ENCODE measurements at regions not wholly inside any gene's neighbourhood (a gene's known extent, or its start where the extent isn't known, plus 50 kb on each side); places are given as distances from the start of the nearest gene placed in this dataset.

GRCh38 chr4:43875655-43876054, 573.0 kb downstream of the KCTD8 start:
- H3K9me3 ChIP-seq (ENCODE audit: insufficient read depth, low read length), result 0 out of 2 replicates have a peak, but pooled peaks cover 1% of the 10 kb centered on the region
- H3K27ac ChIP-seq (ENCODE audit: low read depth, low read length), result no peak overlapping the region
- no peaks in the 10 kb centered on the region for H3F3A ChIP-seq (ENCODE audit: insufficient read depth)
- no peaks in the 10 kb centered on the region for H4K20me1 ChIP-seq (ENCODE audit: low read depth, low read length)
- H2AFZ ChIP-seq (ENCODE audit: low read depth, low read length, severe bottlenecking), result no peak overlapping the region
- no peak overlapping the region for H3K9ac ChIP-seq (ENCODE audit: low read length)
- H3K9me2 ChIP-seq (replicated peaks; ENCODE audit: insufficient read depth, low read length), result no peaks in the 10 kb centered on the region
- H3K36me3 ChIP-seq (ENCODE audit: low read length), result no peaks in the 10 kb centered on the region
- no peaks in the 10 kb centered on the region for H3K79me2 ChIP-seq (ENCODE audit: insufficient read depth, low read length)
- no peak overlapping the region for H3K4me3 ChIP-seq (ENCODE audit: insufficient read depth, low read length, poor library complexity, severe bottlenecking)
- TF ChIP-seq CTCF (IDR thresholded peaks at IDR 0.05; ENCODE audit: insufficient read depth, low read length, poor library complexity, severe bottlenecking), result no peak
- no peak for TF ChIP-seq EZH2phosphoT487 (conservative IDR thresholded peaks at IDR 0.05; ENCODE audit: low read length)
- H3K27me3 ChIP-seq (ENCODE audit: low read length), result no peaks in the 10 kb centered on the region
- H3K4me2 ChIP-seq (ENCODE audit: low read depth, low read length, poor library complexity, severe bottlenecking), result no peak overlapping the region

- Histone ChIP-seq H3K27me3 (ENCODE audit: low read length) (no peaks in the 10 kb centered on the region), H4K20me1 (ENCODE audit: low read depth, low read length) (no peaks in the 10 kb centered on the region), H3K9me3 (ENCODE audit: insufficient read depth, low read length) (no peaks in the 10 kb centered on the region), H3K79me2 (ENCODE audit: insufficient read depth, low read length) (no peaks in the 10 kb centered on the region), H3K4me2 (ENCODE audit: low read depth, low read length, poor library complexity, severe bottlenecking) (no peak overlapping the region), H3K4me3 (ENCODE audit: insufficient read depth, low read length, poor library complexity, severe bottlenecking) (no peak overlapping the region), H3K27ac (ENCODE audit: low read depth, low read length) (no peak overlapping the region), H3K9ac (ENCODE audit: low read length) (no peak overlapping the region), H3K9me2 (replicated peaks; ENCODE audit: insufficient read depth, low read length) (no peaks in the 10 kb centered on the region), H3K36me3 (ENCODE audit: low read length) (no peaks in the 10 kb centered on the region), H2AFZ (ENCODE audit: low read depth, low read length, severe bottlenecking) (no peak overlapping the region), H3F3A (ENCODE audit: insufficient read depth) (no peaks in the 10 kb centered on the region)
- TF ChIP-seq CTCF (IDR thresholded peaks at IDR 0.05; ENCODE audit: insufficient read depth, low read length, poor library complexity, severe bottlenecking) (no peak), EZH2phosphoT487 (conservative IDR thresholded peaks at IDR 0.05; ENCODE audit: low read length) (no peak)
Observed at GRCh38 chr4:43882470-43882869, 566.1 kb downstream of the KCTD8 start.

GRCh38 chr4:43886196-43886595, 562.4 kb downstream of the KCTD8 start:
- H3F3A ChIP-seq (ENCODE audit: insufficient read depth), result no peaks in the 10 kb centered on the region
- no peak overlapping the region for H3K4me2 ChIP-seq (ENCODE audit: low read depth, low read length, poor library complexity, severe bottlenecking)
- no peak for TF ChIP-seq CTCF (IDR thresholded peaks at IDR 0.05; ENCODE audit: insufficient read depth, low read length, poor library complexity, severe bottlenecking)
- no peak for TF ChIP-seq EZH2phosphoT487 (conservative IDR thresholded peaks at IDR 0.05; ENCODE audit: low read length)

More at GRCh38 chr4:43886196-43886595, 562.4 kb downstream of the KCTD8 start:
- no peak overlapping the region for H3K9ac ChIP-seq (ENCODE audit: low read length)
- H3K27ac ChIP-seq (ENCODE audit: low read depth, low read length), result no peak overlapping the region
- H3K79me2 ChIP-seq (ENCODE audit: insufficient read depth, low read length), result no peaks in the 10 kb centered on the region
- H3K4me3 ChIP-seq (ENCODE audit: insufficient read depth, low read length, poor library complexity, severe bottlenecking), result no peak overlapping the region
- no peaks in the 10 kb centered on the region for H3K9me3 ChIP-seq (ENCODE audit: insufficient read depth, low read length)
- no peaks in the 10 kb centered on the region for H3K36me3 ChIP-seq (ENCODE audit: low read length)
- H3K9me2 ChIP-seq (replicated peaks; ENCODE audit: insufficient read depth, low read length), result no peaks in the 10 kb centered on the region
- H3K27me3 ChIP-seq (ENCODE audit: low read length), result no peaks in the 10 kb centered on the region
- no peak overlapping the region for H2AFZ ChIP-seq (ENCODE audit: low read depth, low read length, severe bottlenecking)
- no peaks in the 10 kb centered on the region for H4K20me1 ChIP-seq (ENCODE audit: low read depth, low read length)

Measured in SU-DHL-6 (cell line).